ENCODE measurements at regions not wholly inside any gene's neighbourhood (a gene's known extent, or its start where the extent isn't known, plus 50 kb on each side); places are given as distances from the start of the nearest gene placed in this dataset.
"Not testable (repeated sequence)": the region's sequence is repeated elsewhere in the genome, so short reads cannot be mapped to it uniquely, and the experiment has no call there.

DNA sequence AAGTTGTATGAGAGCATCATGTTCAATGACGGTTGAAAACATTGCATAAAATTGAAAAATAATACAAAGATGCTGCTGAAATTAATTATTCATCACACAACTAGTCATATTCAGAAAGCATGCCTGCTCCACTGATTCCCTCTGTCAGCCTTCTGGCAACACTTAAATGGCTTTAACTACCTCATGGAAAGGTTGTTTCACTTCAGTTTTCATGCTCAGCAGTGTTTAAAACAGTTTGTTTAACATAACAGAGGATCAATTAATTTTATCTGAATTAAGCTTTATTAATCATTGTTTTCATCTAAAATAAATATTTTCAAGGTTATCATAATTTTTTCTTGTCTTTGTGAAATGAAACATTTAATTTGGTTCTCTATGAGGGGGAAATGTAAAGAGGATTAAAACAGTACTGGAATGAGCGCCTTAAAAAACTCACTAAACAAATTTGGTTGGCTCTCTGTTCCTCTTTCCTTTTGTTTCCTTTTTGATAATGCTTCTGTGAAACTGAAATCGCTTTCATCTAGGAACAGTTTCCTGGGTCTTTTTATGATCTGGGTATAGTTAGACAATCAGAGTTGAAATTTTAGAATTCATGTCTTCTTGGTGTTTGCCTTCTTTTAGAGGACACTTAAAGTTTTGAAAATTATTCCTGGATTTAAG is 427.4 kb downstream of the SH2D4B start:
- ATAC-seq, result no peak
- TF ChIP-seq, protein P1, sequence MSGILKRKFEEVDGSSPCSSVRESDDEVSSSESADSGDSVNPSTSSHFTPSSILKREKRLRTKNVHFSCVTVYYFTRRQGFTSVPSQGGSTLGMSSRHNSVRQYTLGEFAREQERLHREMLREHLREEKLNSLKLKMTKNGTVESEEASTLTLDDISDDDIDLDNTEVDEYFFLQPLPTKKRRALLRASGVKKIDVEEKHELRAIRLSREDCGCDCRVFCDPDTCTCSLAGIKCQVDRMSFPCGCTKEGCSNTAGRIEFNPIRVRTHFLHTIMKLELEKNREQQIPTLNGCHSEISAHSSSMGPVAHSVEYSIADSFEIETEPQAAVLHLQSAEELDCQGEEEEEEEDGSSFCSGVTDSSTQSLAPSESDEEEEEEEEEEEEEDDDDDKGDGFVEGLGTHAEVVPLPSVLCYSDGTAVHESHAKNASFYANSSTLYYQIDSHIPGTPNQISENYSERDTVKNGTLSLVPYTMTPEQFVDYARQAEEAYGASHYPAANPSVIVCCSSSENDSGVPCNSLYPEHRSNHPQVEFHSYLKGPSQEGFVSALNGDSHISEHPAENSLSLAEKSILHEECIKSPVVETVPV (CRISPR knock-in tag; IDR thresholded peaks at IDR 0.05), result no peak
- TF ChIP-seq TOX (CRISPR knock-in tag; IDR thresholded peaks at IDR 0.05; ENCODE audit: borderline replicate concordance) (no peak), ZNF8 (CRISPR knock-in tag; IDR thresholded peaks at IDR 0.05) (no peak), PPARA (CRISPR knock-in tag; IDR thresholded peaks at IDR 0.05; ENCODE audit: borderline replicate concordance) (no peak), ZNF70 (CRISPR knock-in tag; IDR thresholded peaks at IDR 0.05) (no peak), ESRRG (CRISPR knock-in tag; IDR thresholded peaks at IDR 0.05) (no peak)

DNA sequence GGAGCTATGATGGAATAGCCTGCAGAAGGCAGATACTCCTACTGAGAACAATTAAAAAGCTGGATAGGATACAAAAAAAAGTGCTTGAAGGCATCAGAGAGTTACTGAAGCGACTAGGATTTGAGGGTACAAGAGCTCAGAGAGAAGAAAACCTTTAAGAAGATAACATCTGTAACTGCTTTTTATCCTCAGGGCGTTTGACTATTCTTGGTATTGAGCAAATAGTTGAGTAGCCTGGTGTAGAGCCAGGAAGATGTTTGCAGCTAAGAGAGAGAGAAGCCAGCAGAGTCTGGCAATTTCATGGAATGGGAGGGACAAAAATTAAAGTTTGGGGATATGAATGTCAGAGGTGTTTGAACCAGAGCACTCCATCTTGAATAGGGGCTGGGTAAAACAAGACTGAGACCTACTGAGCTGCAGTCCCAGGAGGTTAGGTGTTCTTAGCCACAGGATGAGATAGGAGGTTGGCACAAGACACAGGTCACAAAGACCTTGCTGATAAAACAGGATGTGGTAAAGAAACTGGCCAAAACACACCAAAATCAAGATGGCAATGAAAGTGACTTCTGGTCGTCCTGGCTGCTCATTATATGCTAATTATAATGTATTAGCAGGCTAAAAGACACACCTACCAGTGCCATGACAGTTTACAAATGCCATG is 428.8 kb downstream of the SH2D4B start:
- TF ChIP-seq ARNTL (CRISPR knock-in tag; IDR thresholded peaks at IDR 0.05; ENCODE audit: borderline replicate concordance, low read depth) (no peak), SNAI2 (CRISPR knock-in tag; IDR thresholded peaks at IDR 0.05) (no peak), ZNF565 (CRISPR knock-in tag; conservative IDR thresholded peaks at IDR 0.05; ENCODE audit: low read depth) (no peak), ZNF8 (CRISPR knock-in tag; IDR thresholded peaks at IDR 0.05) (no peak), TOX (CRISPR knock-in tag; IDR thresholded peaks at IDR 0.05; ENCODE audit: borderline replicate concordance) (no peak), BACH2 (CRISPR knock-in tag; IDR thresholded peaks at IDR 0.05; ENCODE audit: borderline replicate concordance) (no peak), GLIS3 (CRISPR knock-in tag; IDR thresholded peaks at IDR 0.05) (no peak), ISL1 (CRISPR knock-in tag; IDR thresholded peaks at IDR 0.05) (no peak), CREB5 (CRISPR knock-in tag; IDR thresholded peaks at IDR 0.05; ENCODE audit: low read depth) (no peak), ZFP30 (CRISPR knock-in tag; IDR thresholded peaks at IDR 0.05) (no peak), TCF4 (CRISPR knock-in tag; IDR thresholded peaks at IDR 0.05; ENCODE audit: borderline replicate concordance) (no peak), PPARA (CRISPR knock-in tag; IDR thresholded peaks at IDR 0.05; ENCODE audit: borderline replicate concordance) (no peak), RARB (CRISPR knock-in tag; IDR thresholded peaks at IDR 0.05) (no peak), POU6F1 (CRISPR knock-in tag; IDR thresholded peaks at IDR 0.05; ENCODE audit: borderline replicate concordance, low read depth) (no peak), ZFP3 (CRISPR knock-in tag; IDR thresholded peaks at IDR 0.05) (no peak)
- ATAC-seq, result no peak

DNA sequence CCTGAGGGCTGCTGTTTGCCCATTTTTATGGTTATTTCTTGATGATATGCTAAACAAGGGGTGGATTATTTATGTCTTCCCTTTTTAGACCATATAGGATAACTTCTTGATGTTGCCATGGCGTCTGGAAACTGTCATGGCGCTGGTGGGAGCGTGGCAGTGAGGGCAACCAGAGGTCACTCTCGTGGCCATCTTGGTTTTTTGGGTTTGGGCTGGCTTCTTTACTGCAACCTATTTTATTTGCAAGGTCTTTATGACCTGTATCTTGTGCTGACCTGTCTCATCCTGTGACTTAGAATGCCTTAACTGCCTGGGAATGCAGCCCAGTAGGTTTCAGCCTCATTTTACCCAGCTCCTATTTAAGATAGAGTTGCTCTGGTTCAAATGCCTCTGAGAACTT is 429.7 kb downstream of the SH2D4B start:
- ATAC-seq, result not testable (repeated sequence)

DNA sequence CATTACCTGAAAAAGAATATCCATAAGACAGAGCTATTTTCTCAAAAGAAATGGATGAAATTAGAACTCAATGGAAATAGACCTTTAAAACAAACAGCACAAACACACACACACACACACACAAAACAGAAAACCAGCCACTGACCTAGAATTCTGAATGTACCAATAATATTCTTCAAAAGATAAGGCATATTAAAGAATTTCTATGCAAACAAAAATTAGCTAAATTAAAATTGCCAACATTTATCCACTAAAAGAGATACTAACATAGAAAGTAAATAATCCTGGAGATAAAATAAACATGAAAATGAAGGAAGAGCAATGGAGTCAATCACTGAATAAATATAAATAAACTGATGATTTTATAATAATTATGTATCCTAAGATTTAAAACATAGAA is 431.2 kb downstream of the SH2D4B start:
- ATAC-seq, result no peak
- TF ChIP-seq, protein P2, sequence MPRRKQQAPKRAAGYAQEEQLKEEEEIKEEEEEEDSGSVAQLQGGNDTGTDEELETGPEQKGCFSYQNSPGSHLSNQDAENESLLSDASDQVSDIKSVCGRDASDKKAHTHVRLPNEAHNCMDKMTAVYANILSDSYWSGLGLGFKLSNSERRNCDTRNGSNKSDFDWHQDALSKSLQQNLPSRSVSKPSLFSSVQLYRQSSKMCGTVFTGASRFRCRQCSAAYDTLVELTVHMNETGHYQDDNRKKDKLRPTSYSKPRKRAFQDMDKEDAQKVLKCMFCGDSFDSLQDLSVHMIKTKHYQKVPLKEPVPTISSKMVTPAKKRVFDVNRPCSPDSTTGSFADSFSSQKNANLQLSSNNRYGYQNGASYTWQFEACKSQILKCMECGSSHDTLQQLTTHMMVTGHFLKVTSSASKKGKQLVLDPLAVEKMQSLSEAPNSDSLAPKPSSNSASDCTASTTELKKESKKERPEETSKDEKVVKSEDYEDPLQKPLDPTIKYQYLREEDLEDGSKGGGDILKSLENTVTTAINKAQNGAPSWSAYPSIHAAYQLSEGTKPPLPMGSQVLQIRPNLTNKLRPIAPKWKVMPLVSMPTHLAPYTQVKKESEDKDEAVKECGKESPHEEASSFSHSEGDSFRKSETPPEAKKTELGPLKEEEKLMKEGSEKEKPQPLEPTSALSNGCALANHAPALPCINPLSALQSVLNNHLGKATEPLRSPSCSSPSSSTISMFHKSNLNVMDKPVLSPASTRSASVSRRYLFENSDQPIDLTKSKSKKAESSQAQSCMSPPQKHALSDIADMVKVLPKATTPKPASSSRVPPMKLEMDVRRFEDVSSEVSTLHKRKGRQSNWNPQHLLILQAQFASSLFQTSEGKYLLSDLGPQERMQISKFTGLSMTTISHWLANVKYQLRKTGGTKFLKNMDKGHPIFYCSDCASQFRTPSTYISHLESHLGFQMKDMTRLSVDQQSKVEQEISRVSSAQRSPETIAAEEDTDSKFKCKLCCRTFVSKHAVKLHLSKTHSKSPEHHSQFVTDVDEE (CRISPR knock-in tag; IDR thresholded peaks at IDR 0.05), result no peak
- TF ChIP-seq, protein P1 (CRISPR knock-in tag; IDR thresholded peaks at IDR 0.05), result no peak
- TF ChIP-seq ZC3H10 (CRISPR knock-in tag; IDR thresholded peaks at IDR 0.05) (no peak), GLIS3 (CRISPR knock-in tag; IDR thresholded peaks at IDR 0.05) (no peak), ESRRG (CRISPR knock-in tag; IDR thresholded peaks at IDR 0.05) (no peak), BACH2 (CRISPR knock-in tag; IDR thresholded peaks at IDR 0.05; ENCODE audit: borderline replicate concordance) (no peak), PPARA (CRISPR knock-in tag; IDR thresholded peaks at IDR 0.05; ENCODE audit: borderline replicate concordance) (no peak), ZNF70 (CRISPR knock-in tag; IDR thresholded peaks at IDR 0.05) (no peak), RARB (CRISPR knock-in tag; IDR thresholded peaks at IDR 0.05) (no peak), CSDC2 (CRISPR knock-in tag; IDR thresholded peaks at IDR 0.05) (no peak)
